Ovary (tissue), 7 donors: ENCODE measurements at regions not wholly inside any gene's neighbourhood (a gene's known extent, or its start where the extent isn't known, plus 50 kb on each side); places are given as distances from the start of the nearest gene placed in this dataset.
A peak's percentile ranks its signal among the peaks of the same experiment; 100 is the strongest.

Experiments used
- DNase-seq, 5 donors: peaks; one replicate each; pipeline ENCODE4 v3.0.0-alpha.2; 2019 to 2020
- H3K27ac ChIP-seq, 2 donors: fragments of 200-600 bp; one replicate each; pipeline versions ENCODE4 v1.5.1 to v1.8.0; 2019 to 2022
- H3K27me3 ChIP-seq: fragments of 200-600 bp; one replicate; pipeline ENCODE4 v1.8.0; 2022
- H3K36me3 ChIP-seq: fragments of 200-600 bp; sonication (generic); one replicate; pipeline ENCODE4 v1.5.1; 2019
- H3K4me1 ChIP-seq: one replicate; pipeline ENCODE4 v1.8.1; 2013; ENCODE audit warnings: mild to moderate bottlenecking, moderate library complexity; ENCODE audit not compliant: insufficient read depth
- H3K4me3 ChIP-seq: fragments of 200-600 bp; sonication (generic); one replicate; pipeline ENCODE4 v1.5.1; 2017
- H3K9me3 ChIP-seq, 2 donors: fragments of 200-600 bp in 1 of 2; sonication (generic) in 1 of 2; one replicate each; pipeline versions ENCODE4 v1.5.1 to v1.8.1; 2013 to 2019; ENCODE audit warnings: mild to moderate bottlenecking in 1 of 2, moderate library complexity in 1 of 2
- EP300 ChIP-seq: sonication (generic); formaldehyde crosslinking; IDR thresholded peaks from one replicate; pipeline ENCODE4 v1.6.1; 2017; ENCODE audit warnings: antibody characterized with exemption
- POLR2A ChIP-seq: fragments of 450-650 bp; IDR thresholded peaks from one replicate; pipeline ENCODE4 v1.6.1; 2017; ENCODE audit warnings: antibody characterized with exemption, mild to moderate bottlenecking, moderate library complexity
- WGBS, 3 donors: extraction: QIAGEN DNeasy Blood & Tissue Kit in 1 of 3; methylation state at CpG; one replicate each; pipeline versions ENCODE4 v1.1.5 to v1.1.7; 2013 to 2017; 5-methylcytosine and 5-hydroxymethylcytosine counted together
- intact Hi-C, 4 donors: fragments of 100-400 bp; cut with DNase I; formaldehyde crosslinking; loops; one replicate each; pipeline versions ENCODE4 v1.11.0 to v1.15.1; 2022 to 2023
- TF ChIP-seq, protein P1 (sequence below), 3 donors: fragments of 450-650 bp in 2 of 3; fragments of 200-600 bp in 1 of 3; IDR thresholded peaks; one replicate each; pipeline versions ENCODE4 v1.5.1 to v1.8.0; 2016 to 2022; ENCODE audit warnings: antibody characterized with exemption in 3 of 3, mild to moderate bottlenecking in 1 of 3
- donor health status: DM: no; HTN: no; CAD: no; lungs with moderate emphysema.
- donor health status: DM: no; HTN: no; CAD: no.
- donor health status: Bipolar disorder and iron deficiency.
- donor health status: DM: no; HTN: no; CAD: no.
- donor health status: DM: yes; HTN: yes; CAD: no.

DNA sequence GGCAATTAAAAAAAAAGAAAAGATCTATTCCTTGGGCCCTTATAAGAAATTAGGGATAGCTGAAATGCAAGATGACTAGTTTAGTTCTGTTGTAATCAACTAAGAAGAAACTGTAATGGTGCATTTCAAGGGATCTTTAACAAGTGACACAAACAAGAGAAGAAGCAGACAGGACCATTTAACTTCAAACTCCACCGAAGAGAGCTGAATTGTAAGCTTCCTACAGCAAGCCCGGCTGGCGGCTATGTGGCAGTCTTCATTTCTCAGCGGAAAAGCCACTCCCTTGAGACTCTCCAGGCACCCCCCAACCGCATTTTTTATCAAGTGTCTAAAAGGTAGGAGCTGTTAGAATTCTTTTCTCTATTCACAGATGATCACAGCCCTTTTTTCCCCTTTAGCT is 305.2 kb upstream of the ZNF507 start:
- Histone ChIP-seq H3K4me1 (peaks cover 10% of the 10 kb centered on the region), H3K4me3 (no peak overlapping the region), H3K27ac (peak overlapping the region in 1 of 2 donors; percentile 75), H3K36me3 (no peaks in the 10 kb centered on the region), H3K27me3 (no peaks in the 10 kb centered on the region), H3K9me3 (no peaks in the 10 kb centered on the region)
- DNase-seq: no peak
- TF ChIP-seq EP300 (no peak), POLR2A (no peak)
- TF ChIP-seq, protein P1, sequence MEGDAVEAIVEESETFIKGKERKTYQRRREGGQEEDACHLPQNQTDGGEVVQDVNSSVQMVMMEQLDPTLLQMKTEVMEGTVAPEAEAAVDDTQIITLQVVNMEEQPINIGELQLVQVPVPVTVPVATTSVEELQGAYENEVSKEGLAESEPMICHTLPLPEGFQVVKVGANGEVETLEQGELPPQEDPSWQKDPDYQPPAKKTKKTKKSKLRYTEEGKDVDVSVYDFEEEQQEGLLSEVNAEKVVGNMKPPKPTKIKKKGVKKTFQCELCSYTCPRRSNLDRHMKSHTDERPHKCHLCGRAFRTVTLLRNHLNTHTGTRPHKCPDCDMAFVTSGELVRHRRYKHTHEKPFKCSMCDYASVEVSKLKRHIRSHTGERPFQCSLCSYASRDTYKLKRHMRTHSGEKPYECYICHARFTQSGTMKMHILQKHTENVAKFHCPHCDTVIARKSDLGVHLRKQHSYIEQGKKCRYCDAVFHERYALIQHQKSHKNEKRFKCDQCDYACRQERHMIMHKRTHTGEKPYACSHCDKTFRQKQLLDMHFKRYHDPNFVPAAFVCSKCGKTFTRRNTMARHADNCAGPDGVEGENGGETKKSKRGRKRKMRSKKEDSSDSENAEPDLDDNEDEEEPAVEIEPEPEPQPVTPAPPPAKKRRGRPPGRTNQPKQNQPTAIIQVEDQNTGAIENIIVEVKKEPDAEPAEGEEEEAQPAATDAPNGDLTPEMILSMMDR (IDR thresholded peaks at IDR 0.05): no peak
- 75 to 77% (median 76%) methylated on average over 5 of the region's 5 CpGs for WGBS, 3 donors
- intact Hi-C loops: loop anchor here in 2 of 4 donors (5.0 to 10.0 kb wide), 3 partner anchors 1253 to 1355 kb away; no protein-coding TSS in a partner anchor

DNA sequence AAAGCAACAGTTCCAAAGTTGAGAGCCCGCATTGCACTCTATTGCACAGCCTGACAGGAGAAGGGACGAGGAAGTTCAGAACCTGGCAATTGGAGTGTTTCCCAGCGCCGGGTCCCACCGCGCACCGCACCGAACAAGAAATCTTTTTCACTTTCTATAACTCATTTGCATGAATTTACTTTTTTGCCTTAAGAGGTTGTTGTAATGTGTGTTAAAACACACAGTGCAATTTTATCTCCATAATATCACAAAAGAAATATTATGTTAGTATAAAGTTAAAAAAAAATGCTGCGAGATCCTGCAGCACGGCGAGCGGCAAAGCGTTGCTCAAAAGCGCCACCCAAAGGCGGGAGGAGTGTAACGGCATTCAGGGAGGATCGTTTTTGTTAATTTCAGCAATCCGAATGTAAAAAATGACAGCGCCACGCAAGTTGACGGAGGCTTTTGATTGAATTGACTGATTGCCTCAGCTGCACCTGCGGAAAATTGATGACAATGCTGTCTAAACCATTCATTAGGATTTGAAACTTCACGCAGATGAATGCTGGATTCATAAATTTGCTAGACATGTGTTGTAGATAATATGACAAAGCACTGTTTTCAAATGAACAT is 303.6 kb upstream of the ZNF507 start:
- peak; percentile 69 to 84 (median 77) for DNase-seq
- WGBS, 3 donors: 1 to 2% (median 2%) methylated on average over 23 of the region's 23 CpGs
- peak overlapping the region; percentile 11 for H3K4me3 ChIP-seq
- peaks cover 10% of the 10 kb centered on the region for H3K4me1 ChIP-seq
- H3K27me3 ChIP-seq: no peaks in the 10 kb centered on the region
- H3K36me3 ChIP-seq: no peaks in the 10 kb centered on the region
- peak overlapping the region in 1 of 2 donors; percentile 33 for H3K27ac ChIP-seq
- intact Hi-C loops: loop anchor here in 2 of 4 donors (5.0 to 10.0 kb wide), 3 partner anchors 1254 to 1357 kb away; no protein-coding TSS in a partner anchor
- H3K9me3 ChIP-seq: no peaks in the 10 kb centered on the region
- no peak for TF ChIP-seq EP300
- no peak for TF ChIP-seq POLR2A
- TF ChIP-seq, protein P1 (IDR thresholded peaks at IDR 0.05): peak; percentile 80 to 84 (median 81)

DNA sequence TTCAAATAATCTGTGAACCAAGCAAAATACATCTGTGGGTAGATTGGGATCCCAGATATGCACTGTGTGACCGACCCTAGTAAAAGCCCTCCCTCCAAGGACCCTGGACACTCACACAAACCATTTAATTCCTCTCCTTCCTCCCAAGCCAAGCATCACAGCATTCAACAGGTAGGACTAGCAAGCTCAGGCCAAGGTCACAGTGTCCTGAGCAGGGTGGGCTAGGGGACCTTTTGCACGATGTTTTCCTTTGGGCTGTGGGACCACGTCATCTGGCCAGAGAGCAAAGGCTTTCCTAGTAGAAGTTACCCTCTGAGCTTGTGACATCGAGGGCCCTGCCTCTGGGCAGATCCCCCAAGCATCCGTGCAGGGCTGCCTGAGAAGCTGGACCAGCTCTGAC is 297.6 kb upstream of the ZNF507 start:
- no peaks in the 10 kb centered on the region for H3K36me3 ChIP-seq
- no peak overlapping the region for H3K4me3 ChIP-seq
- H3K27ac ChIP-seq: no peak overlapping the region
- DNase-seq: no peak
- intact Hi-C loops: loop anchor here in 1 of 4 donors (10.0 kb wide), 1 partner anchor 1363 kb away; no protein-coding TSS in a partner anchor
- H3K4me1 ChIP-seq: no peaks in the 10 kb centered on the region
- 56 to 71% (median 62%) methylated on average over 5 of the region's 5 CpGs for WGBS, 3 donors
- no peak for TF ChIP-seq EP300
- TF ChIP-seq POLR2A: no peak
- TF ChIP-seq, protein P1 (IDR thresholded peaks at IDR 0.05): no peak
- H3K27me3 ChIP-seq: no peaks in the 10 kb centered on the region
- no peaks in the 10 kb centered on the region for H3K9me3 ChIP-seq

DNA sequence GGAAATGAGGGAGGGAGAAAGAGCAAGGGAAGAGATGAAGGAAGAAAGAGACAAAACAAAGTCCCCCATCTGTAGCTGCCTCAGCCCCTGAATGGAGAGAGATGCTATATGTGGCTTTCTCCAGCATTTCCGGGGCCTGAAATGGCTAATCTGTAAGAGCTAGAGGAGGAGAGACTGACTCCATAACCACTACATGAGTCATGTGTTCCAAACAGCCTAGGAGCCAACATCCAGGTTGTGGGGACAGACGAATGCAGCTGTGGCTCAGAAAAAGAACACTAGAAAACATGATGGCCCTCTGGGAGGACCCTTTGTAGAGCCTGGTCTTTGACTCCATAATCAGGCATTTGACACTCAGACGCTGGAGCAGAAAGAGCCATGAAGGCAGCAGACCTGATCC is 292.0 kb upstream of the ZNF507 start:
- intact Hi-C loops: no loop called here

More for the DNA sequence above, 292.0 kb upstream of the ZNF507 start:
- no peak for TF ChIP-seq EP300
- no peak for TF ChIP-seq POLR2A
- TF ChIP-seq, protein P1 (IDR thresholded peaks at IDR 0.05): no peak
- H3K4me3 ChIP-seq: no peak overlapping the region
- 57 to 76% (median 60%) methylated on average over 3 of the region's 3 CpGs for WGBS, 3 donors
- H3K27me3 ChIP-seq: no peaks in the 10 kb centered on the region
- no peak overlapping the region for H3K27ac ChIP-seq
- H3K4me1 ChIP-seq: no peaks in the 10 kb centered on the region
- no peaks in the 10 kb centered on the region for H3K9me3 ChIP-seq
- no peak for DNase-seq
- H3K36me3 ChIP-seq: no peaks in the 10 kb centered on the region
